Neural crest cell (in vitro differentiated cells): ENCODE measurements at regions not wholly inside any gene's neighbourhood (a gene's known extent, or its start where the extent isn't known, plus 50 kb on each side); places are given as distances from the start of the nearest gene placed in this dataset.

Source experiments
- DNase-seq: peaks from one replicate; pipeline ENCODE4 v3.0.0; 2021; ENCODE audit warnings: low read depth, mixed read lengths, low spot score
- H3K27ac Mint-ChIP-seq: one replicate; pipeline ENCODE4 v1.8.0; 2021; ENCODE audit warnings: mild to moderate bottlenecking, mixed read lengths; ENCODE audit not compliant: unreplicated experiment
- H3K27me3 Mint-ChIP-seq: 2 replicates; pipeline ENCODE4 v1.8.0; 2021; ENCODE audit warnings: low read depth, mild to moderate bottlenecking, mixed read lengths
- H3K36me3 Mint-ChIP-seq: 2 replicates; pipeline ENCODE4 v1.8.0; 2021; ENCODE audit warnings: low read depth, mild to moderate bottlenecking, mixed read lengths
- H3K4me1 Mint-ChIP-seq: 2 replicates; pipeline ENCODE4 v1.8.0; 2021; ENCODE audit warnings: mixed read lengths
- H3K4me3 Mint-ChIP-seq: one replicate; pipeline ENCODE4 v1.8.0; 2021; ENCODE audit warnings: mild to moderate bottlenecking, mixed read lengths
- H3K9me3 Mint-ChIP-seq: 2 replicates; pipeline ENCODE4 v1.8.0; 2021; ENCODE audit warnings: mixed read lengths
- TF ChIP-seq, protein P1 (sequence below): fragments of 200-600 bp; sonication (generic); conservative IDR thresholded peaks from 2 replicates; pipeline ENCODE4 v1.5.0; 2021; ENCODE audit warnings: antibody characterized with exemption, mild to moderate bottlenecking

DNA sequence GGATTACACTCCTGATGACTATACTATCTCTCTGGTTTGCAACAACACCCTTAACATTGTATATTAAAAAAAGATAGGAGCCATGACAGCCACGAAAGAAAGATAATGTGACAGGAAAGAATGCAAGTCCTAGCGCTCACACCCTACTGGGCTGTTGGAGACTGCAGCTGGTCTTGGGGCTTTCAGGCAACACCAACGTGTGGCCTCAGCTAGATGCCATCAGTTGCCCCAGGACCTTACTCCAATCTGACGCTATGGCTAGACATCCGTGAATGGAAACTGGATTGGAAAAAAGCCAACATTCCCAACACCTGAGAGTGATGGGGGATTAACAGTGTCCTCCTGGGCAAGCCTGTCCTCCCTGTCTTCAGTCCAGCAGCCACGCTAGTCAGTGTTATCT, 357.4 kb upstream of the GULP1 start:
- no peaks in the 10 kb centered on the region for H3K4me1 Mint-ChIP-seq
- H3K36me3 Mint-ChIP-seq, result no peaks in the 10 kb centered on the region
- H3K9me3 Mint-ChIP-seq, result no peaks in the 10 kb centered on the region
- H3K27ac Mint-ChIP-seq, result no peak overlapping the region
- TF ChIP-seq, protein P1, sequence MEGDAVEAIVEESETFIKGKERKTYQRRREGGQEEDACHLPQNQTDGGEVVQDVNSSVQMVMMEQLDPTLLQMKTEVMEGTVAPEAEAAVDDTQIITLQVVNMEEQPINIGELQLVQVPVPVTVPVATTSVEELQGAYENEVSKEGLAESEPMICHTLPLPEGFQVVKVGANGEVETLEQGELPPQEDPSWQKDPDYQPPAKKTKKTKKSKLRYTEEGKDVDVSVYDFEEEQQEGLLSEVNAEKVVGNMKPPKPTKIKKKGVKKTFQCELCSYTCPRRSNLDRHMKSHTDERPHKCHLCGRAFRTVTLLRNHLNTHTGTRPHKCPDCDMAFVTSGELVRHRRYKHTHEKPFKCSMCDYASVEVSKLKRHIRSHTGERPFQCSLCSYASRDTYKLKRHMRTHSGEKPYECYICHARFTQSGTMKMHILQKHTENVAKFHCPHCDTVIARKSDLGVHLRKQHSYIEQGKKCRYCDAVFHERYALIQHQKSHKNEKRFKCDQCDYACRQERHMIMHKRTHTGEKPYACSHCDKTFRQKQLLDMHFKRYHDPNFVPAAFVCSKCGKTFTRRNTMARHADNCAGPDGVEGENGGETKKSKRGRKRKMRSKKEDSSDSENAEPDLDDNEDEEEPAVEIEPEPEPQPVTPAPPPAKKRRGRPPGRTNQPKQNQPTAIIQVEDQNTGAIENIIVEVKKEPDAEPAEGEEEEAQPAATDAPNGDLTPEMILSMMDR, result no peak
- no peak for DNase-seq
- no peaks in the 10 kb centered on the region for H3K27me3 Mint-ChIP-seq
- H3K4me3 Mint-ChIP-seq, result no peak overlapping the region

DNA sequence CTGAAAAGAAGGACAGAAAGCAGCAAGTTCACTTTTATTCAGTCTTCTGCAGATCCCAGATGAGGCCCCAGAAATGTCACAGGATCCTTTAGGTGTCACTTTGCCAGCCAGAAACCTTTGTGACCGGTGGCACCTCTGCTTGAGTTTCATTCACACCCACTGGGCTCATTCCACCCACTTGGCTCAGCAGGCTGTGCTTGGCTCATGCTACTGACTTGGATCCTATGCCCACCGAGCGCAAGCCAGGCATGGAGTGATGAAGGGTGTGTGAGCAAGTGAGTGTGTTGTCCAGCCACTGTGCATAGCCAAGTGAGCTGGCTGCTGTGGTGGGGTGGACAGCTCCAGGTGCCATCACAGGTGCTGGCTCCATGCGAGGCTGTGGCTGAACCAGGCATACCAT, 357.0 kb upstream of the GULP1 start:
- DNase-seq, result no peak
- TF ChIP-seq, protein P1, result no peak
- Mint-ChIP-seq H3K27ac (no peak overlapping the region), H3K9me3 (no peaks in the 10 kb centered on the region), H3K4me3 (no peak overlapping the region), H3K27me3 (no peaks in the 10 kb centered on the region), H3K36me3 (no peaks in the 10 kb centered on the region), H3K4me1 (no peaks in the 10 kb centered on the region)

DNA sequence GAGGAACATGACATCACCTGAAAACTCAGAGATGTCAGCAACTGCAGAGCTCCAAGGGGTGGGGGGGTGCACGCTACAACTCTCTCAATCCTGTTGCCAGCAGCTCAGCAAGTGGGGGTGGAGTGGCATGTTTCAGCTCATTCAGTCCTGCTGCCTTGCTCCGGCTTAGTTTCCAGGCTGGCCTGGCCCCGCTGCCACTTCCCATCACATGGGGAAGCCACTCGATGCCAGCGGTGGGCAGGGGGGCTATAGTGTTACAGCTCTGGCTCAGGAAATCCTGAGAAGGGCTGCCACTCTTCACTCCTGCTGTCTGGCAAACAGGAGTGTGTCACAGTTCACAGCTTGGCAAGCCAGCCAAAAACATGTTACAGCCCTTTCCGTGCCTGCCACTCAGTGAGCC, 356.5 kb upstream of the GULP1 start:
- H3K27ac Mint-ChIP-seq, result no peak overlapping the region
- H3K4me3 Mint-ChIP-seq, result no peak overlapping the region
- no peaks in the 10 kb centered on the region for H3K9me3 Mint-ChIP-seq
- H3K4me1 Mint-ChIP-seq, result no peaks in the 10 kb centered on the region
- TF ChIP-seq, protein P1, result no peak
- H3K36me3 Mint-ChIP-seq, result no peaks in the 10 kb centered on the region
- H3K27me3 Mint-ChIP-seq, result no peaks in the 10 kb centered on the region
- DNase-seq, result no peak

DNA sequence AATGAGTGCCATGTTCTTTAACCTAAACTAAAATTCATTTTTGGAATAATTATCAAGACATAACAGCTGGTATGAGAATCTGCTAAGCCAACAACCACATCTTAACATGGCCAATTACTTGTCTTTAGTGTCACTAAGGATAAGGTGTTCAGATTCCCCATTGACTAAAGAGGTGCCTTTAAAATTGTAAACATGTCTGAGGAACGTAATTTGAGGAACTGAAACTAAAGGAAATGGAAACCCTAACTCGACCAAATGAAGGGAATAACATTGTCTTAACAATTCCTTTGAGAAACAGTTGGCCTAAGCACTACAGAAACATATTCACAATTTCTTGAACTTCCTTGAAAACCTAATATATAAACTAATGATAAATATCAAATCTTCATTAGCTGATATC, 355.4 kb upstream of the GULP1 start:
- H3K27me3 Mint-ChIP-seq, result no peaks in the 10 kb centered on the region
- no peak overlapping the region for H3K27ac Mint-ChIP-seq
- no peaks in the 10 kb centered on the region for H3K9me3 Mint-ChIP-seq
- DNase-seq, result no peak
- no peaks in the 10 kb centered on the region for H3K4me1 Mint-ChIP-seq
- TF ChIP-seq, protein P1, result no peak
- H3K36me3 Mint-ChIP-seq, result no peaks in the 10 kb centered on the region
- no peak overlapping the region for H3K4me3 Mint-ChIP-seq

DNA sequence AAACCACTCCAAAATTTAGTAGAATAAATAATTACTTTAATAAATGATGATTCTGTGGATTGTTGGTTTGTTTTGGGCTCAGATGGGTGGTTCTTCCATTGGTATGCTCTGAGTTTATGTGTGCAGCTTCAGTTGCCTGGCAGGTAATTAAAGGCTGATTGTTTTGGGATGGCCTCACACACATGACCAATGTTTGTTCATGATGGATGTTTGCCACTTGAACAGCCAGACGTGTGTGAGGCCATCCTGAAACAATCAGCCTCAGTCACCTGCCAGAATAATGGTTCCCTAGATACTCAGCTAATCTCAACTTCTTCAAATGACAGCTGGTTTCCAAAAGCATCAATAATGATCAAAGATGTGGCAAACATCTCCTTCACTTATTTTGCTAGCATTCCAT, 352.5 kb upstream of the GULP1 start:
- Mint-ChIP-seq H3K27me3 (no peaks in the 10 kb centered on the region), H3K4me3 (no peak overlapping the region), H3K4me1 (no peaks in the 10 kb centered on the region), H3K36me3 (no peaks in the 10 kb centered on the region), H3K27ac (no peak overlapping the region), H3K9me3 (no peaks in the 10 kb centered on the region)
- DNase-seq, result no peak
- TF ChIP-seq, protein P1, result no peak

DNA sequence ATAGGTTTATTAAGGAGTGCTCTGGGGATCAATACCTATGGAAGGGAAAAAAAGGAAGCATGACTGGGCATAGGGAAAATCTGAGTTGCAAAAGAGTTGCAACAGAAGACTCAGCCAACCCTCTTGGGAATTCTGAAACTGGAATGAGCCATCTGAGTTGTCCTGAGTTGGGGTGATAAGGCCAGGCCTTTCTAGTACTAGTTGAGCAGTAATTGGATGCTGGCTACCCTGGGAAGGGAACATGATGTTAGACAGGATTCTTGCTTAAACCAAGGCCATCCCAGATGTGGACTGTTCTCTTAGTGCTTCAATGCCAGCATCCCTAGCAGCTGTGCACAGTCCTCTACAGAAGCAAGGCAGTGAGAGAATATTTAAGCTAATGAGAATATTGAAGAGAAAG, 348.8 kb upstream of the GULP1 start:
- TF ChIP-seq, protein P1, result no peak
- H3K4me1 Mint-ChIP-seq, result no peaks in the 10 kb centered on the region
- no peaks in the 10 kb centered on the region for H3K27me3 Mint-ChIP-seq
- H3K27ac Mint-ChIP-seq, result no peak overlapping the region
- H3K36me3 Mint-ChIP-seq, result no peaks in the 10 kb centered on the region
- peaks cover 3% of the 10 kb centered on the region for H3K9me3 Mint-ChIP-seq
- no peak for DNase-seq
- no peak overlapping the region for H3K4me3 Mint-ChIP-seq
